ENCODE measurements at regions not wholly inside any gene's neighbourhood (a gene's known extent, or its start where the extent isn't known, plus 50 kb on each side); places are given as distances from the start of the nearest gene placed in this dataset.
"Not testable (repeated sequence)": the region's sequence is repeated elsewhere in the genome, so short reads cannot be mapped to it uniquely, and the experiment has no call there.

GRCh38 chrY:20643055-20643454 lies 67.5 kb downstream of the EIF1AY start:
- no peaks in the 10 kb centered on the region for H3K27me3 Mint-ChIP-seq
- no peak overlapping the region for H3K4me3 Mint-ChIP-seq
- no peaks in the 10 kb centered on the region for H3K36me3 Mint-ChIP-seq
- DNase-seq, result no peak
- no peaks in the 10 kb centered on the region for H3K4me1 Mint-ChIP-seq
- no peak overlapping the region for H3K27ac Mint-ChIP-seq
- no peaks in the 10 kb centered on the region for H3K9me3 Mint-ChIP-seq
- CTCF ChIA-PET, result no interaction called here

GRCh38 chrY:20648265-20648664 lies 72.7 kb downstream of the EIF1AY start:
- DNase-seq, result no peak
- Mint-ChIP-seq H3K4me1 (no peaks in the 10 kb centered on the region), H3K36me3 (no peaks in the 10 kb centered on the region), H3K27ac (no peak overlapping the region), H3K4me3 (no peak overlapping the region), H3K27me3 (no peaks in the 10 kb centered on the region), H3K9me3 (no peaks in the 10 kb centered on the region)
- CTCF ChIA-PET, result interaction anchor here (1.0 kb wide), 1 partner anchor 93 kb away, joined by 3 read pairs; no protein-coding TSS in a partner anchor

GRCh38 chrY:20648891-20649290 lies 73.3 kb downstream of the EIF1AY start:
- H3K4me1 Mint-ChIP-seq, CTCF ChIA-PET, H3K27me3 Mint-ChIP-seq, H3K36me3 Mint-ChIP-seq, H3K4me3 Mint-ChIP-seq, H3K9me3 Mint-ChIP-seq, DNase-seq, H3K27ac Mint-ChIP-seq: not testable (repeated sequence)

GRCh38 chrY:20651481-20651880 lies 75.9 kb downstream of the EIF1AY start:
- no peak for DNase-seq
- H3K4me3 Mint-ChIP-seq, result no peak overlapping the region
- H3K9me3 Mint-ChIP-seq, result no peaks in the 10 kb centered on the region
- H3K27ac Mint-ChIP-seq, result no peak overlapping the region
- no peaks in the 10 kb centered on the region for H3K36me3 Mint-ChIP-seq
- no peaks in the 10 kb centered on the region for H3K27me3 Mint-ChIP-seq
- no peaks in the 10 kb centered on the region for H3K4me1 Mint-ChIP-seq
- CTCF ChIA-PET, result no interaction called here

GRCh38 chrY:20659450-20659849 lies 83.9 kb downstream of the EIF1AY start:
- Mint-ChIP-seq H3K27ac (no peak overlapping the region), H3K9me3 (no peaks in the 10 kb centered on the region), H3K4me3 (no peak overlapping the region), H3K4me1 (no peaks in the 10 kb centered on the region), H3K27me3 (no peaks in the 10 kb centered on the region), H3K36me3 (no peaks in the 10 kb centered on the region)
- CTCF ChIA-PET, result no interaction called here
- no peak for DNase-seq

GRCh38 chrY:20662204-20662603 lies 86.6 kb downstream of the EIF1AY start:
- no peaks in the 10 kb centered on the region for H3K9me3 Mint-ChIP-seq
- CTCF ChIA-PET, result no interaction called here
- no peaks in the 10 kb centered on the region for H3K4me1 Mint-ChIP-seq

GRCh38 chrY:20664196-20664595 lies 88.6 kb downstream of the EIF1AY start:
- Mint-ChIP-seq H3K4me1 (no peaks in the 10 kb centered on the region), H3K4me3 (no peak overlapping the region), H3K27ac (no peak overlapping the region), H3K27me3 (no peaks in the 10 kb centered on the region), H3K9me3 (no peaks in the 10 kb centered on the region), H3K36me3 (no peaks in the 10 kb centered on the region)
- CTCF ChIA-PET, result no interaction called here
- DNase-seq, result no peak

More at GRCh38 chrY:20662204-20662603, 86.6 kb downstream of the EIF1AY start:
- Mint-ChIP-seq H3K4me3 (no peak overlapping the region), H3K36me3 (no peaks in the 10 kb centered on the region), H3K27ac (no peak overlapping the region), H3K27me3 (no peaks in the 10 kb centered on the region)
- no peak for DNase-seq

GRCh38 chrY:20665357-20665756 lies 89.8 kb downstream of the EIF1AY start:
- CTCF ChIA-PET, H3K27ac Mint-ChIP-seq, H3K4me1 Mint-ChIP-seq, DNase-seq, H3K4me3 Mint-ChIP-seq, H3K27me3 Mint-ChIP-seq, H3K9me3 Mint-ChIP-seq, H3K36me3 Mint-ChIP-seq: not testable (repeated sequence)

GRCh38 chrY:20681935-20682334 lies 74.0 kb upstream of the RPS4Y2 start:
- Mint-ChIP-seq H3K36me3 (peaks cover 3% of the 10 kb centered on the region), H3K27ac (no peak overlapping the region), H3K27me3 (no peaks in the 10 kb centered on the region), H3K9me3 (peaks cover 6% of the 10 kb centered on the region), H3K4me3 (no peak overlapping the region), H3K4me1 (no peaks in the 10 kb centered on the region)
- CTCF ChIA-PET, result no interaction called here
- DNase-seq, result no peak

GRCh38 chrY:20683371-20683770 lies 72.5 kb upstream of the RPS4Y2 start:
- H3K4me1 Mint-ChIP-seq, result no peaks in the 10 kb centered on the region
- H3K4me3 Mint-ChIP-seq, result no peak overlapping the region
- H3K36me3 Mint-ChIP-seq, result peaks cover 3% of the 10 kb centered on the region
- no peak overlapping the region for H3K27ac Mint-ChIP-seq
- peaks cover 6% of the 10 kb centered on the region for H3K9me3 Mint-ChIP-seq
- no peak for DNase-seq
- CTCF ChIA-PET, result no interaction called here
- H3K27me3 Mint-ChIP-seq, result no peaks in the 10 kb centered on the region

- H3K27ac Mint-ChIP-seq, result no peak overlapping the region
- no peak for DNase-seq
- no peaks in the 10 kb centered on the region for H3K4me1 Mint-ChIP-seq
- H3K4me3 Mint-ChIP-seq, result no peak overlapping the region
- H3K9me3 Mint-ChIP-seq, result no peaks in the 10 kb centered on the region
- CTCF ChIA-PET, result no interaction called here
- H3K36me3 Mint-ChIP-seq, result no peaks in the 10 kb centered on the region
- no peaks in the 10 kb centered on the region for H3K27me3 Mint-ChIP-seq
Observed at GRCh38 chrY:20686674-20687073, 69.2 kb upstream of the RPS4Y2 start.

All from activated naive CD4-positive, alpha-beta T cell treated with anti-CD3 and anti-CD28 coated beads, Interleukin-2, amount 10 ng/mL, durations not matched to agents 7 days and 5 days (primary cell).